ENCODE measurements at regions not wholly inside any gene's neighbourhood (a gene's known extent, or its start where the extent isn't known, plus 50 kb on each side); places are given as distances from the start of the nearest gene placed in this dataset.

DNA sequence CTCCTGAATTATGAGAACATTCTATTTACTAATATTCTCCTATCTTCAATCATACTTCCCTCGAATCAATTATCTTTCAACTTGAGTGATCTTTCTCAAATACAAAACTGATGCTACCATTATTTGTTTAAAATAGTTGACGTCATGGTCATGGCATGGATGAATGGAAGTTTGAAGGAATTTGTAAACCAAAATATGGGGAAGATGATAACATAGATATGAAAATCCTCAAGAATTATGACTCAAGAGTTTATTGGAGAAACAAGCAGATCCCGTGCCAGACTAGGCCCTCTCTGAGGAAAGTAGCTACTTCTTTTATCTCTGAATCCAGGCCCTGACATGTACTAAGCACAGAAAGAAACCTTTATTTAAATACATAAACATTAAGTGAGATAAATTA lies 270.4 kb upstream of the MC4R start:
- DNase-seq (ENCODE audit: low read depth), result no peak
- TF ChIP-seq, protein P1, sequence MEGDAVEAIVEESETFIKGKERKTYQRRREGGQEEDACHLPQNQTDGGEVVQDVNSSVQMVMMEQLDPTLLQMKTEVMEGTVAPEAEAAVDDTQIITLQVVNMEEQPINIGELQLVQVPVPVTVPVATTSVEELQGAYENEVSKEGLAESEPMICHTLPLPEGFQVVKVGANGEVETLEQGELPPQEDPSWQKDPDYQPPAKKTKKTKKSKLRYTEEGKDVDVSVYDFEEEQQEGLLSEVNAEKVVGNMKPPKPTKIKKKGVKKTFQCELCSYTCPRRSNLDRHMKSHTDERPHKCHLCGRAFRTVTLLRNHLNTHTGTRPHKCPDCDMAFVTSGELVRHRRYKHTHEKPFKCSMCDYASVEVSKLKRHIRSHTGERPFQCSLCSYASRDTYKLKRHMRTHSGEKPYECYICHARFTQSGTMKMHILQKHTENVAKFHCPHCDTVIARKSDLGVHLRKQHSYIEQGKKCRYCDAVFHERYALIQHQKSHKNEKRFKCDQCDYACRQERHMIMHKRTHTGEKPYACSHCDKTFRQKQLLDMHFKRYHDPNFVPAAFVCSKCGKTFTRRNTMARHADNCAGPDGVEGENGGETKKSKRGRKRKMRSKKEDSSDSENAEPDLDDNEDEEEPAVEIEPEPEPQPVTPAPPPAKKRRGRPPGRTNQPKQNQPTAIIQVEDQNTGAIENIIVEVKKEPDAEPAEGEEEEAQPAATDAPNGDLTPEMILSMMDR (IDR thresholded peaks at IDR 0.05; ENCODE audit: low read depth, low read length, missing control alignments), result no peak
- in situ Hi-C loops (cut with HindIII; ENCODE audit: low sequenced_read_pairs), result no loop called here
- H3K4me3 ChIP-seq (ENCODE audit: low read depth, low read length), result no peak overlapping the region

DNA sequence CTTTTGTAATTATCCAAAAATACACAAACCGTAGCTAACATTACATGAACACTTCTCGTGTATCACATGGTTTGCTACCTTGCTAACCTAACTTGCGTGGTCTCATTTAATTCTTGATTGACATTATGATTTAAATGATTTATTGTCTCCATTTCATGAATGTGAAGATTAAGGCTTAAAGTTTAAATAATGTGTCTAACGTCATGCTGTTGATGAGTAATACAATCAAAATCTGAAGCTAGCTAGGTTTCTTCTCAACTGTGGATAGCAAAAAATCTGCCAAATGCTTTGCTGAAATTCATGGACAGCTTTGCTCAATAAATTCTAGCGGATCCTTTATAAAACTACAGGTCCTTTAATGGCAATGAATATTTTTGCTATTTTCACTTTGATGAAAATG lies 274.1 kb upstream of the MC4R start:
- no peak overlapping the region for H3K4me3 ChIP-seq (ENCODE audit: low read depth, low read length)
- in situ Hi-C loops (cut with HindIII; ENCODE audit: low sequenced_read_pairs), result no loop called here
- TF ChIP-seq, protein P1 (IDR thresholded peaks at IDR 0.05; ENCODE audit: low read depth, low read length, missing control alignments), result no peak
- DNase-seq (ENCODE audit: low read depth), result no peak

DNA sequence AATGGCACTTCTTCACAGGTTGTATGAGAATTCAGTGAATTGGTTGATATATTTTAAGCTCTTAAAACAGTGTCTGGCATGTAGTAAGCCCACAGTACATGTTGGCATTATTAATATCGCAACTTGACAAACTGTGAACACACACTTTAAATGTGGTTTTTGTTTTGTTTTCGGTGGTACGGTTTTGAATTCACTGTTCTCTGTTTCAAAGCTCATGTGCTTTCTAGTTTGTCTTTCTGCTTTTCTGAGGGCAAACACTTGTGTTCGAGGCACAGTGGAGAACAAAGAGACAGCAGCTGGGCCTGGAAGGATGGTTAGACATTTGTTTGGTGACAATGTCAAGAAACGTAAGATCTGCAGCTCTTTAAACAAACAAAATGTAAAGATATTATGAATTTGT lies 276.5 kb upstream of the MC4R start:
- TF ChIP-seq, protein P1 (IDR thresholded peaks at IDR 0.05; ENCODE audit: low read depth, low read length, missing control alignments), result no peak
- H3K4me3 ChIP-seq (ENCODE audit: low read depth, low read length), result no peak overlapping the region
- in situ Hi-C loops (cut with HindIII; ENCODE audit: low sequenced_read_pairs), result no loop called here
- DNase-seq (ENCODE audit: low read depth), result no peak

DNA sequence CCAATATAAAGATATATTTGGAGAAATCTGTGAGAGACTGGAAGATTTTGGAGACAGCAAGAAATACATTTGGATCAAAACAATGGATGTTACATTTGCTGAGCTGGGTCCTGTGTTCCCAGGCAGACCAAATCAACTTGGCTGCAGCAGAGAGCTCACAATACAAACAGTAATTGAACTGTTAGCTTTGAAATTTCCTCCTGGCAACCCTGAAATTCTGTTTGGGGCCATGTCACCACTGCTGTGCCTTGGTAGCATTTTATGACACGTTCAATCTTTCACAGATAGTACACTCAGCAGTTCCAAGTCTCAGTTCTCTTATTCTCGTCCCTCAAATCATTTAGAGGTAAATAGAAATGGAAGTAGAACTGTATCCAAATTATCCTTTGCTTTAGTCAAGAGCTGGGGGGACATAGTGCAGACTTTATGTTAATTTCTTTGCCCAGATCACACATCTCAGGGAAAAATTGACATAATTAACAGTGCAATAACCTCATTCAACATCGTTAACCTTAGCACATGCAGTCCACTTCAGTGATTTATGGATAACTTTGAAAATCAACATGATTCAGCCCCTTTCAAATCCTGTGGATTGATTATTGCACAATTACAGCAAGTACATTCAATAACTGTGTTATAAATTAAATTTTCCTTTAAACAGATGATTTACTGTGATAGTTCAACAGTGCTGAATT lies 277.4 kb upstream of the MC4R start:
- in situ Hi-C loops (cut with HindIII; ENCODE audit: low sequenced_read_pairs), result no loop called here

DNA sequence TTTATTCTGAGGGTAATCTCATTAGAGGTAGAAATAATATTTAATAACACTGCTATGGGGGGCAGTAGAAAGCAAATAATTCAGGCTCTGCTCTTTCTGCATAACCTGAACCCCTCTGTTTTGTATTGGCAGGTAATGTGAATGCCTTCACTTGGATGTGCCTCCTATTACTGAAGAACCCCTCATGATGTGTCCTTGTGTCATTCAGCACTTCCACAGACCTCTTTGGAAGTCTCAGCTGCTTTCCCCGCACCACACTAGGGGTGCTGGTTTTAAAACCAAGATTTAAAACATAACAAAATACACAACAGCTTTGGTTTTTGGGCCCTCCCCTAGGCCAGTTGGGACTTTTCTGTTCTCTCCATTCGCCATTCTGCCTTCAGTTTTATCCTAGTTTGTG lies 281.7 kb upstream of the MC4R start:
- DNase-seq (ENCODE audit: low read depth), result no peak
- TF ChIP-seq, protein P1 (IDR thresholded peaks at IDR 0.05; ENCODE audit: low read depth, low read length, missing control alignments), result no peak
- no peak overlapping the region for H3K4me3 ChIP-seq (ENCODE audit: low read depth, low read length)
- in situ Hi-C loops (cut with HindIII; ENCODE audit: low sequenced_read_pairs), result no loop called here

More for the DNA sequence above, 277.4 kb upstream of the MC4R start:
- TF ChIP-seq, protein P1 (IDR thresholded peaks at IDR 0.05; ENCODE audit: low read depth, low read length, missing control alignments), result no peak
- DNase-seq (ENCODE audit: low read depth), result no peak
- H3K4me3 ChIP-seq (ENCODE audit: low read depth, low read length), result no peak overlapping the region

DNA sequence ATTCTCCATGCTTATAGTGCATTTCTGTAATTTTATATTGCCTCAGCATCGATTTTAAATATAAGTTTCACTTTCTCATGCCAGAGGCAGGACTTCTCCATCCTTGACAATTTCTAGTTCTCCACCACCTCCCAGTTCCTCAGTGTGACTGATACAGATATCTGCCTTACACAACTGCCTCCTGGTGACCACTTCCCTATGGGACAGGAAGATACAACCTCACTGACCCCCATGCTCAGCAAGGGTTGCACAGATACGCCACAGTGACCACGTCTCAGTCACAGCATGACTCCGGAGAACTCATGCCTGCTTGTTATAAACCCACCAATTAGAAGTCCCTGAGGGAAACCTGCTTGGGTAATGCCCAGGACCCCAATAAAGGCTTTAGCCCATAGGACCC lies 284.0 kb upstream of the MC4R start:
- no peak for DNase-seq (ENCODE audit: low read depth)
- in situ Hi-C loops (cut with HindIII; ENCODE audit: low sequenced_read_pairs), result no loop called here
- no peak overlapping the region for H3K4me3 ChIP-seq (ENCODE audit: low read depth, low read length)
- TF ChIP-seq, protein P1 (IDR thresholded peaks at IDR 0.05; ENCODE audit: low read depth, low read length, missing control alignments), result no peak

All from astrocyte of the cerebellum (primary cell).